GM23338 (cell line): ENCODE measurements at regions not wholly inside any gene's neighbourhood (a gene's known extent, or its start where the extent isn't known, plus 50 kb on each side); places are given as distances from the start of the nearest gene placed in this dataset.
A peak's percentile ranks its signal among the peaks of the same experiment; 100 is the strongest.

ENCODE experiments used
- ATAC-seq: fragments of 200-7000 bp; cut with Tn5 transposase; 3 replicates; pipeline ENCODE4 v1.9.1; 2020
- DNase-seq: peaks from one replicate; pipeline ENCODE4 v3.0.0-alpha.2; 2015; ENCODE audit warnings: low spot score
- H2AFZ ChIP-seq: fragments of 200-600 bp; sonication (generic); 2 replicates; pipeline ENCODE4 v1.8.0; 2016; ENCODE audit warnings: antibody characterized with exemption, mild to moderate bottlenecking, moderate library complexity
- H3F3A ChIP-seq: fragments of 200-600 bp; sonication (generic); replicated peaks from 2 replicates; pipeline ENCODE4 v1.8.0; 2017; ENCODE audit warnings: antibody characterized with exemption, mixed run types, low read depth
- H3K27ac ChIP-seq: fragments of 200-600 bp; sonication (generic); 2 replicates; pipeline ENCODE4 v1.6.1; 2016; ENCODE audit warnings: low read depth
- H3K27me3 ChIP-seq: fragments of 200-600 bp; sonication (generic); 2 replicates; pipeline ENCODE4 v1.8.0; 2016; ENCODE audit warnings: mild to moderate bottlenecking, mixed run types, moderate library complexity; ENCODE audit not compliant: insufficient read depth
- H3K36me3 ChIP-seq: fragments of 200-600 bp; sonication (generic); 2 replicates; pipeline ENCODE4 v1.8.0; 2016; ENCODE audit warnings: mild to moderate bottlenecking; ENCODE audit not compliant: insufficient read depth
- H3K4me1 ChIP-seq: fragments of 200-600 bp; sonication (generic); 2 replicates; pipeline ENCODE4 v1.8.0; 2016; ENCODE audit warnings: mild to moderate bottlenecking, moderate library complexity; ENCODE audit not compliant: insufficient read depth
- H3K4me2 ChIP-seq: fragments of 200-600 bp; sonication (generic); 2 replicates; pipeline ENCODE4 v1.7.1; 2017; ENCODE audit warnings: mixed run types
- H3K4me3 ChIP-seq: fragments of 200-600 bp; sonication (generic); 2 replicates; pipeline ENCODE4 v1.6.1; 2016; ENCODE audit warnings: mixed run types
- H3K79me2 ChIP-seq: fragments of 200-600 bp; sonication (generic); replicated peaks from 2 replicates; pipeline ENCODE4 v1.8.0; 2017; ENCODE audit warnings: mild to moderate bottlenecking; ENCODE audit not compliant: insufficient read depth
- H3K9me2 ChIP-seq: fragments of 200-600 bp; sonication (generic); 2 replicates; pipeline ENCODE4 v1.8.0; 2017; ENCODE audit not compliant: insufficient read depth
- H4K20me1 ChIP-seq: fragments of 200-600 bp; sonication (generic); replicated peaks from 2 replicates; pipeline ENCODE4 v1.8.0; 2017; ENCODE audit warnings: mild to moderate bottlenecking; ENCODE audit not compliant: insufficient read depth
- H3K27ac Mint-ChIP-seq: 2 replicates; pipeline ENCODE4 v1.8.0; 2020; ENCODE audit warnings: inconsistent platforms, mild to moderate bottlenecking, moderate library complexity, mixed read lengths
- H3K27me3 Mint-ChIP-seq: 3 replicates; pipeline ENCODE4 v1.8.0; 2022; ENCODE audit warnings: low read depth, mild to moderate bottlenecking, moderate library complexity, mixed read lengths, inconsistent platforms; ENCODE audit not compliant: insufficient read depth, poor library complexity
- H3K36me3 Mint-ChIP-seq: 3 replicates; pipeline ENCODE4 v1.8.0; 2021; ENCODE audit warnings: low read depth, mild to moderate bottlenecking, inconsistent platforms, moderate library complexity, mixed read lengths
- H3K4me1 Mint-ChIP-seq: 3 replicates; pipeline ENCODE4 v1.8.0; 2020; ENCODE audit warnings: mild to moderate bottlenecking, inconsistent platforms, mixed read lengths
- H3K4me3 Mint-ChIP-seq: 3 replicates; pipeline ENCODE4 v1.8.0; 2021; ENCODE audit warnings: moderate library complexity, mild to moderate bottlenecking, inconsistent platforms, mixed read lengths
- H3K9me3 Mint-ChIP-seq: 3 replicates; pipeline ENCODE4 v1.8.0; 2020; ENCODE audit warnings: moderate library complexity, mild to moderate bottlenecking, inconsistent platforms, mixed read lengths
- CTCF ChIP-seq, 2 experiments: fragments of 200-600 bp in 1 of 2; sonication (generic) in 1 of 2; conservative IDR thresholded peaks; 2 replicates each; pipeline versions ENCODE4 v1.5.1 to v1.6.1; 2016 to 2017; ENCODE audit warnings: antibody characterized with exemption in 2 of 2, low read depth in 2 of 2, mild to moderate bottlenecking in 2 of 2, moderate library complexity in 1 of 2
- ETS1 ChIP-seq: IDR thresholded peaks from 2 replicates; pipeline ENCODE4 v1.6.1; 2016; ENCODE audit warnings: antibody characterized with exemption
- EZH2 ChIP-seq: fragments of 200-600 bp; sonication (generic); IDR thresholded peaks from one replicate; pipeline ENCODE4 v1.8.0; 2017; ENCODE audit warnings: antibody characterized with exemption, mild to moderate bottlenecking, low read depth; ENCODE audit not compliant: unreplicated experiment
- EZH2phosphoT487 ChIP-seq: fragments of 200-600 bp; sonication (generic); IDR thresholded peaks from one replicate; pipeline ENCODE4 v1.8.1; 2018; ENCODE audit warnings: antibody characterized with exemption; ENCODE audit not compliant: unreplicated experiment
- JUNB ChIP-seq: IDR thresholded peaks from one replicate; pipeline ENCODE4 v1.6.1; 2016; ENCODE audit warnings: antibody characterized with exemption; ENCODE audit not compliant: unreplicated experiment
- NANOG ChIP-seq: IDR thresholded peaks from 2 replicates; pipeline ENCODE4 v1.6.1; 2016; ENCODE audit warnings: antibody characterized with exemption, borderline replicate concordance
- POLR2AphosphoS5 ChIP-seq: IDR thresholded peaks from 2 replicates; pipeline ENCODE4 v1.6.1; 2016; ENCODE audit warnings: antibody characterized with exemption, low read depth
- REST ChIP-seq: IDR thresholded peaks from one replicate; pipeline ENCODE4 v1.6.1; 2018; ENCODE audit warnings: antibody characterized with exemption; ENCODE audit not compliant: unreplicated experiment
- ZNF114 ChIP-seq: fragments of 250-450 bp; sonication (Bioruptor Pico); IDR thresholded peaks from 2 replicates; pipeline ENCODE4 v1.5.0; 2020; ENCODE audit warnings: mild to moderate bottlenecking, moderate library complexity
- ZNF331 ChIP-seq: fragments of 250-450 bp; sonication (Bioruptor Pico); IDR thresholded peaks from 2 replicates; pipeline ENCODE4 v1.5.0; 2020; ENCODE audit warnings: low read depth, mild to moderate bottlenecking, moderate library complexity
- ZNF462 ChIP-seq: fragments of 250-450 bp; sonication (Bioruptor Pico); IDR thresholded peaks from 2 replicates; pipeline ENCODE4 v1.5.0; 2020; ENCODE audit warnings: mild to moderate bottlenecking, moderate library complexity

- Histone ChIP-seq H3K9me2 (no peaks in the 10 kb centered on the region), H3K27ac (no peak overlapping the region), H3K79me2 (0 out of 2 replicates have a peak, but pooled peaks cover 3% of the 10 kb centered on the region), H2AFZ (no peak overlapping the region), H4K20me1 (0 out of 2 replicates have a peak, but pooled peaks cover 4% of the 10 kb centered on the region), H3F3A (no peaks in the 10 kb centered on the region), H3K27me3 (no peaks in the 10 kb centered on the region), H3K4me1 (no peaks in the 10 kb centered on the region), H3K4me3 (no peak overlapping the region), H3K4me2 (no peak overlapping the region), H3K36me3 (no peaks in the 10 kb centered on the region)
- ATAC-seq (peak; percentile 15; the same call in 2 of the 3 replicates), DNase-seq (no peak)
- peaks cover 9% of the 10 kb centered on the region for H3K27me3 Mint-ChIP-seq
- TF ChIP-seq EZH2phosphoT487 (no peak), ZNF331 (no peak), CTCF (conservative IDR thresholded peaks at IDR 0.05; ENCODE audit: low read depth in 2 of 2) (no peak), ETS1 (no peak), NANOG (no peak), POLR2AphosphoS5 (no peak), ZNF114 (no peak), JUNB (no peak), EZH2 (no peak), ZNF462 (CRISPR knock-in tag) (no peak), REST (no peak)
- H3K4me1 Mint-ChIP-seq: peaks cover 6% of the 10 kb centered on the region
- H3K4me3 Mint-ChIP-seq: no peak overlapping the region
- no peaks in the 10 kb centered on the region for H3K9me3 Mint-ChIP-seq
- no peak overlapping the region; the same call in 1 of the 2 replicates for H3K27ac Mint-ChIP-seq
- no peaks in the 10 kb centered on the region; the same call in 2 of the 3 replicates for H3K36me3 Mint-ChIP-seq
Measured at GRCh38 chr17:79164913-79165695, 90.5 kb downstream of the ENGASE start.
